NB4 (cell line): ENCODE measurements at regions not wholly inside any gene's neighbourhood (a gene's known extent, or its start where the extent isn't known, plus 50 kb on each side); places are given as distances from the start of the nearest gene placed in this dataset.

ENCODE experiments used
- MYC ChIP-seq: IDR thresholded peaks from 2 replicates; pipeline ENCODE4 v1.6.1; 2011; ENCODE audit warnings: low read depth, low read length
- POLR2A ChIP-seq: IDR thresholded peaks from 2 replicates; pipeline ENCODE4 v1.6.1; 2011; ENCODE audit warnings: mild to moderate bottlenecking; ENCODE audit not compliant: insufficient read length; ENCODE audit errors: extremely low read depth
- TF ChIP-seq, protein P1 (sequence below): IDR thresholded peaks from one replicate; pipeline ENCODE4 v1.5.1; 2012; ENCODE audit warnings: low read depth, low read length
- TF ChIP-seq, protein P2 (sequence below): IDR thresholded peaks from 2 replicates; pipeline ENCODE4 v1.6.1; 2011; ENCODE audit warnings: low read depth, low read length

DNA sequence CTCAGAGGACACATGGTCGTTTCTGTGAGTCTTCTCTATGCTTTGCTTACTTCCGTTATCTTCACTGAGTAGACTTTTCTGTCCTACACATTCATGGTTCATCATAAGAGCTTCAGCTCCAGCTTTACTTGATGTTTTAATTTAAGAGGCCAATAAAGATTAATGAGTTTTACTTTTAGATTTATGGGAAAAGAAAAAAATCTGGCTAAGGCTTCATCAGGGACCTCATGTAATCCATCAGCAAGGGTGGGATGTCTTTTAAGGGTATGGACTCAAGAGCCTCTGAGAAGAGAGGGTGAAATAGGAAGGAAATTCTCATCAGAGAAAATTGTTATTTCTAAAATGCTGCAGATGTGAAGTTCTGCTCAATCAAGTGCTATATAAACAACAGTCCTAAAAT lies 963.0 kb upstream of the RAG2 start:
- TF ChIP-seq, protein P1, sequence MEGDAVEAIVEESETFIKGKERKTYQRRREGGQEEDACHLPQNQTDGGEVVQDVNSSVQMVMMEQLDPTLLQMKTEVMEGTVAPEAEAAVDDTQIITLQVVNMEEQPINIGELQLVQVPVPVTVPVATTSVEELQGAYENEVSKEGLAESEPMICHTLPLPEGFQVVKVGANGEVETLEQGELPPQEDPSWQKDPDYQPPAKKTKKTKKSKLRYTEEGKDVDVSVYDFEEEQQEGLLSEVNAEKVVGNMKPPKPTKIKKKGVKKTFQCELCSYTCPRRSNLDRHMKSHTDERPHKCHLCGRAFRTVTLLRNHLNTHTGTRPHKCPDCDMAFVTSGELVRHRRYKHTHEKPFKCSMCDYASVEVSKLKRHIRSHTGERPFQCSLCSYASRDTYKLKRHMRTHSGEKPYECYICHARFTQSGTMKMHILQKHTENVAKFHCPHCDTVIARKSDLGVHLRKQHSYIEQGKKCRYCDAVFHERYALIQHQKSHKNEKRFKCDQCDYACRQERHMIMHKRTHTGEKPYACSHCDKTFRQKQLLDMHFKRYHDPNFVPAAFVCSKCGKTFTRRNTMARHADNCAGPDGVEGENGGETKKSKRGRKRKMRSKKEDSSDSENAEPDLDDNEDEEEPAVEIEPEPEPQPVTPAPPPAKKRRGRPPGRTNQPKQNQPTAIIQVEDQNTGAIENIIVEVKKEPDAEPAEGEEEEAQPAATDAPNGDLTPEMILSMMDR = no peak
- TF ChIP-seq POLR2A = no peak
- TF ChIP-seq, protein P2, sequence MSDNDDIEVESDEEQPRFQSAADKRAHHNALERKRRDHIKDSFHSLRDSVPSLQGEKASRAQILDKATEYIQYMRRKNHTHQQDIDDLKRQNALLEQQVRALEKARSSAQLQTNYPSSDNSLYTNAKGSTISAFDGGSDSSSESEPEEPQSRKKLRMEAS = no peak
- TF ChIP-seq MYC = no peak
